ENCODE measurements at regions not wholly inside any gene's neighbourhood (a gene's known extent, or its start where the extent isn't known, plus 50 kb on each side); places are given as distances from the start of the nearest gene placed in this dataset.

DNA sequence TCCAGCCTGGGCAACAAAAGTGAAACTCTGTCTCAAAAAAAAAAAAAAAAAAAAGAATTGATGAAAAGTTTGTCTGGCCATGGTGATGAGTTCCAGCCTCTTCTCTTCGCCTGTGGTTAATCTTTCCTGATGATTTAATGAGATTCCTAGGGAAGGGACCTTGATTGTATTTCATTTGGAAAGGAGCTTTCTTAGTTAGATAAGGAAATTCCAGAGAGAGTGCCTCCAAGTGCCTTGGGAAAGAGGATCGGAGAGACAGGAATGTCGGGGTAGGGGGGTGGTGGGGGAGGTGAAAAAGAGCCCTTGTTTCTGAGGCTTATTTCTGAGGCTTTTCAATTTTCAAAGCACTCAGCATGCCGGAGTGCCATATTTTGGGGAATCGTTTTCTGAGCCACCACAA is 93.2 kb upstream of the SIAH1 start:
- Histone ChIP-seq H3K4me3 (no peak overlapping the region), H3K9me3 (no peaks in the 10 kb centered on the region), H3K27ac (no peak overlapping the region), H3K4me1 (no peaks in the 10 kb centered on the region), H3K27me3 (peaks cover 4% of the 10 kb centered on the region), H3K36me3 (no peaks in the 10 kb centered on the region)
- ATAC-seq, result no peak
- WGBS, 2 donors (ENCODE audit: low coverage in 1 of 2), result 43 to 56% methylated on average over 4 to 5 of the region's 5 CpGs
- TF ChIP-seq CTCF (IDR thresholded peaks at IDR 0.05), result no peak
- TF ChIP-seq POLR2AphosphoS5 (IDR thresholded peaks at IDR 0.05), result no peak
- TF ChIP-seq POLR2A (IDR thresholded peaks at IDR 0.05), result no peak
- TF ChIP-seq EP300 (IDR thresholded peaks at IDR 0.05), result no peak

- Histone ChIP-seq H3K27me3 (no peaks in the 10 kb centered on the region), H3K27ac (no peak overlapping the region), H3K36me3 (no peaks in the 10 kb centered on the region), H3K9me3 (peaks cover 0 to 13% (median 0%) of the 10 kb centered on the region in 3 donors), H3K4me3 (no peak overlapping the region), H3K4me1 (no peaks in the 10 kb centered on the region)
- TF ChIP-seq CTCF (IDR thresholded peaks at IDR 0.05), result no peak
- 80 to 87% methylated on average over 3 of the region's 5 CpGs for WGBS, 2 donors (ENCODE audit: low coverage in 1 of 2)
- ATAC-seq, result no peak
These were observed 86.2 kb upstream of the SIAH1 start for GRCh38 chr16:48471435-48471834.

DNA sequence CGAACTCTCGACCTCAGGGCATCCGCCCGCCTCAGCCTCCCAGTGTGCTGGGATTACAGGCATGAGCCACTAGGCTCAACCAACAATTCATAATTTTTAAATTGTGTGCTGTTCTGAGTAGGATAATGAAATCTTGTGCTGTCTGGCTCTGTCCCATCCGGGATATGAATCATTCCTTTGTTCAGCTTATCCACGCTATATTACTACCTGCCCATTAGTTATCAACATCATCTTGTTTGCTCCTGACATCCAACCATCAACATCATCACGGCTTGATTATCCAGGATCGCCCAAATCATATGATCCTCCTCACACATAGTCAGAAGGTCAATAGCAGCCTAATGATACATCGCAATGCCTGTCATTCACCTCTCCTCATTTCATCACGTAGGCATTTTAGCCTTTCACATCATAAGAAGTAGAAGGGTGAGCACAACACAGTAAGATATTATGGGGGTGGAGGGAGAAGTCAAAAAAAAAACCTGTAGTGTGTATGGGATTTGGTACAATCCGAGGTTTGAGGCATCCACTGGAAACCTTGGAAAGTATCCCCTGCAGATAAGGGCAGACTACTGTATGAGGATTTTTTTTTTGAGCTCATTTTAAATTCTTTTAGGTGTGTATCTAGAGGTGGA is 77.0 kb upstream of the SIAH1 start:
- ATAC-seq, result no peak
- TF ChIP-seq POLR2AphosphoS5 (IDR thresholded peaks at IDR 0.05) (no peak), EP300 (IDR thresholded peaks at IDR 0.05) (no peak), CTCF (IDR thresholded peaks at IDR 0.05) (no peak), POLR2A (IDR thresholded peaks at IDR 0.05) (no peak)
- WGBS, 2 donors (ENCODE audit: low coverage in 1 of 2), result 80 to 93% methylated on average over 10 to 11 of the region's 11 CpGs
- H3K4me3 ChIP-seq, result no peak overlapping the region
- no peak overlapping the region for H3K27ac ChIP-seq
- H3K9me3 ChIP-seq, result peaks cover 0 to 11% (median 0%) of the 10 kb centered on the region in 3 donors
- H3K4me1 ChIP-seq, result no peaks in the 10 kb centered on the region
- H3K27me3 ChIP-seq, result no peaks in the 10 kb centered on the region
- no peaks in the 10 kb centered on the region for H3K36me3 ChIP-seq

DNA sequence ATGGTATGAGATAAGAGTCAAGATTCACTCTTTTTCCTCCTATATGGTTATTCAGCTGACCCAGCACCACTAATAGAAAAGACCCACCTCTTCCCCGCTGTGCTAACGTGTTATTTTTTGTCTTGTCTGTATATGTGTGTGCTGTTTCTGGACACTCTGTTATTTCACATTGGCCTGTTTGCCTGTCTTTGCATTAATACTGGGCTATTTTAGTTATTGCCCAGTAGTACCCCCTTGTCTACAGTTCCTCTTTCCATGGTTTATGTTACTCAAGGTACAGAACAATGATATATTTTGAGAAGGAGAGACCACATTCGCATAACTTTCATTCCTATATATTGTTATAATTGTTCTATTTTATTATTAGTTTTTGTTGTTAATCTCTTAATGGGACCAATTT is 74.0 kb upstream of the SIAH1 start:
- no peaks in the 10 kb centered on the region for H3K27me3 ChIP-seq
- peaks cover 0 to under 1% (median 0%) of the 10 kb centered on the region in 3 donors for H3K9me3 ChIP-seq
- 76 to 88% methylated on average over 3 of the region's 3 CpGs for WGBS, 2 donors (ENCODE audit: low coverage in 1 of 2)
- H3K27ac ChIP-seq, result no peak overlapping the region
- ATAC-seq, result no peak
- no peak overlapping the region for H3K4me3 ChIP-seq
- no peaks in the 10 kb centered on the region for H3K36me3 ChIP-seq
- no peaks in the 10 kb centered on the region for H3K4me1 ChIP-seq
- no peak for TF ChIP-seq EP300 (IDR thresholded peaks at IDR 0.05)
- no peak for TF ChIP-seq CTCF (IDR thresholded peaks at IDR 0.05)
- TF ChIP-seq POLR2A (IDR thresholded peaks at IDR 0.05), result no peak
- no peak for TF ChIP-seq POLR2AphosphoS5 (IDR thresholded peaks at IDR 0.05)

GRCh38 chr16:48454051-48454450 is 68.8 kb upstream of the SIAH1 start:
- Histone ChIP-seq H3K4me1 (no peaks in the 10 kb centered on the region), H3K9me3 (no peaks in the 10 kb centered on the region), H3K27me3 (no peaks in the 10 kb centered on the region), H3K4me3 (no peak overlapping the region), H3K27ac (no peak overlapping the region), H3K36me3 (no peaks in the 10 kb centered on the region)
- TF ChIP-seq POLR2A (IDR thresholded peaks at IDR 0.05) (no peak), EP300 (IDR thresholded peaks at IDR 0.05) (no peak), POLR2AphosphoS5 (IDR thresholded peaks at IDR 0.05) (no peak), CTCF (IDR thresholded peaks at IDR 0.05) (no peak)
- ATAC-seq, result no peak
- 89 to 96% methylated on average over 4 to 6 of the region's 7 CpGs for WGBS, 2 donors (ENCODE audit: low coverage in 1 of 2)
